HG03378 (cell line): ENCODE measurements at regions not wholly inside any gene's neighbourhood (a gene's known extent, or its start where the extent isn't known, plus 50 kb on each side); places are given as distances from the start of the nearest gene placed in this dataset.

Experiments
- ATAC-seq: cut with Tn5 transposase; IDR thresholded peaks from one replicate; pipeline ENCODE4 v1.9.1; 2021; ENCODE audit warnings: mild to moderate bottlenecking, moderate library complexity; ENCODE audit not compliant: unreplicated experiment

DNA sequence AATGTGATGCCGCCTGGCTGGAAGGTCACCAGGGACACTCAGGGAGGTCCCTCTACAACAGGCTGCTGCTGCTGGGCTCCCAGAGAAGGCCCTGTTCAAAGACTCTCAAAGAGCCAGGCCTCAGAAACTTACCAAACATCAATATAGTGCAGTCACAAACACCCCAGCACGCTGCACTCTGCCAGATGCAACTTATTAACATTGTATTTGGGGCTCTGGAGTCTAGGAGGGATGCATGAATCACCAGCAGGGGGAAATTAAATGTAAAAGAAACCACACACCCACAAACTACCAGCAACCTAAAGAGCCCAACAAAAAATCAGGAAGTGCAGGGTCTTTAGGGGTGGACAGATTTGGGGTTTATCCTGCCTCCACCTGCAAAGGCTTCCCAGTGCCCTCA is 74.6 kb upstream of the SPATA12 start:
- ATAC-seq: no peak

DNA sequence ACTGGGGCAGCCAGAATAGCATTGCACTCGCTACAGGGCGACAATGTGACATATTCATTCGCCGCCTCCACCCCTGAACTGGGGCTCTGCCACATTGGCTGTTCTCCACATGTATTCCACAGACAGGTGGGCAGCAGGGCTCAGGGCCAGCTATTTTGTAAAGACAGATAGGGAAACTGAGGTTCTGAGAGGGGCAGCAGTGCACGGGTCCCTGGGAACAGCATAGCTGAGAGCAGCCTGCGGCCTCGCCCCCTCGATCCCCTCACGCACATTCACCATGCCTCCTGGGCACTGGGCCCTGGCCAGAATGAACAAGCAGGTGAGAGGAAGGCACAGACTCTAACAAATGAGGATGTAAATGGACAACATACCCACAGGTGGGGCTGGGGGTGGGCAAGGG is 75.0 kb upstream of the SPATA12 start:
- ATAC-seq: no peak

DNA sequence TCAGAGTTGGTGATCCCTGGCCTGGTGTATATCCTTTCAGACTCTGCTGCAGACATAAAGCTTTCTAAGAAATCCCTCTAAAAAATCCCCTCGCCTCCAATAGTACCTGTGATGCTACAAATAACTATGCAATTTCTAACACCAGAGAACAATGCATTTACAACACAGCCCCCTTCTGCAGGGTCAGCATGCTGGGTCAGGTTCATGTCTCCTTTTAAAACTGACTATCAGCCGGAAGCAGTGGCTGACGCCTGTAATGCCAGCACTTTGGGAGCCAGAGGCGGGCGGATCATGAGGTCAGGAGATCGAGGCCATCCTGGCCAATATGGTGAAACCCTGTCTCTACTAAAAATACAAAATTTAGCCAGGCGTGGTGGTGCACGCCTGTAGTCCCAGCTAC is 77.0 kb upstream of the SPATA12 start:
- no peak for ATAC-seq

DNA sequence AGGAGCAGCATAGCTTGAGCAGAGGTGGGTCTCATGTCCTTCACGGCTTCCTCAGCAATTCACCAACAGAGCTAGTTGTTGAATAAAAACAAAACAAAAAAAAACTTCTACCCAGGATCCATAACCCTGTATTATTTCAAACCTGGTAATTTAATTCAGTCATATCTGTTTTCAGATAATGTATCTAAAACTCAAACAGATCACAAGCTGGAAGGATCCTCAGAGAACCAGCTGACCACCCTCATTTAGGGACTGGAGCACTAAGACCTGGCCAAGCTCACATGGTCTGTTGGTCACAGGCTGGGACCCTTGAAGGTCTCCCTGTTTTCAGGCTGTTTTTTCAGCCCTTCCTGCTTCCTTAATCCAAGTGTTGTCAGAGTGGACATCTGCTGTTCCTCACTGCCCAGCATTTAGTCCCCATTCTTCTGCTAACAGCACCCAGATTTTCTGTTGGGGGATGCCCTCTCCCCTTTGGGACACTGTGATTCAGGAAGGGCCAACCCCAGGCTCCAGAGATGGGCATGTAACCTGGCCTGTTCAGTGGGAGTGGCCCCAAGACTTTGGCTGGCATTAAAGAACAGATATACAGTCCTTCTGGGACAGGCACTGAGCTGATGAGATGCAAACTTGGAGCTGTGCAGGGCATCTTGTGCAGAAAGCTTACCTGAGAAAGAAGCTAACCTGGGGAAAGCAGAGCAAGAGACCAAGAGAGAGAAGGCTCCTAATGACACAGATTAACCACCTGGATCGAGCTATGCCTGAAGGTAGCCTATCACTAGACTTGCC is 78.8 kb upstream of the SPATA12 start:
- ATAC-seq: no peak

DNA sequence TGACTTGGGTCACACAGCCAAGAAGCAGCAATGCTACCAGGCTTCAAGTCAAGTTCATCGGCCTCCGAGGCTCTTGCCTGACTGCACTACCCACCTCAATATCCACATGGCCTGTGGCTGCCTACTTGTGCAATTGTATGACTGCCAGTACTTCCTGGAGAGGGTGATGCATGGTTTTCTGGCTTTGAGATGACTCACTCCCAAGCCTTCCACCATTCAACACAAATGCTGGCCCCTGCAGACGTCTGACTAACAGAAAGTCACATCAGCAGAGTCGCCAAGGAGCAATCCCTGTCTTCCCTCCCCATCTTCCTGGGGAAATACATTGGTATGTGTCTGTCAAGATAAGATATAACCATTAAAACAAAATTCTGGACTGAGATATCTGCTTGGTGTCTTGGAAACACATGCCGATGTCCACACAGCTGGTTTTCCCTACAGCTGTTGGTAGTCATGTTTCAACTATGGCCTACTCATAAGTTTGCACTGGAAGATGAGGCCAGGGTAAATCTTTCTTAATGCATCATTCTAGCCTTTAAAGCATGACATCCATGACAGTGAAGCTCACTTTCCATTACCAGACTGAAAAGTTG is 79.6 kb upstream of the SPATA12 start:
- ATAC-seq: no peak

DNA sequence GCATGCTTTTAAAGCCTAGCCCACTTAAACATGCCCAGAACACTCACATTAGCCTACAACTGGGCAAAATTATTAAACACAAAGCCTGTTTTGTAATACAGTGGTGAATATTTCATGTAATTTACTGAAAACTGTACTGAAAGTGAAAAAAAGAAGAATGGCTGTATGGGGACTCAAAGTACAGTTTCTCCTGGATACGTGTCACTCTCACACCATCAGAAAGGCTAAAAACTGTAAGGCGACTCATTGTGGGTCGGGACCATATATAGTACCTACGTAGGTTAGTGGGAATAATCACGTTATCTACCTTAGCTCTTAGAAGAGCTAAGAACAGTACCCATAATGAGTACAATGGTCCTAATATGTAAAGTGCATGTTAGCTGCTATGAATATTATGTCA is 80.2 kb upstream of the SPATA12 start:
- ATAC-seq: no peak

DNA sequence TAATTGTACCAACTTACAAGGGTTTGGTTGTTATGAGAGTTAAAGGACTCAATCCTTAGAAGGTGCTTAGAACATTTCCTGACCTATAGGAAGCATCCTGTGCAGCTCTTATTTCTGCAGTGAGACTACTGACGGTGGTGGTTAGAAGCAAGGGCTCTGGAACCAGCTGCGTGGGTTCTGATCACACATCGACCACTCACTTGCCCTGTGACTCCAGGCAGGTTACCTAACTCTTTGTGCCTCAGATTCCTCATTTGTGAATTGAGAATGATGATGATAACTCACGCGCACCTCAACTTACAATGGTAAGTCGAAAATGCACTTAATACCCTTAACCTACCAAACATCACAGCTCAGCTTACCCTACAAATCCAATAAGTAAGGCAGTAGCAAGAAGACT is 80.7 kb upstream of the SPATA12 start:
- ATAC-seq: no peak

DNA sequence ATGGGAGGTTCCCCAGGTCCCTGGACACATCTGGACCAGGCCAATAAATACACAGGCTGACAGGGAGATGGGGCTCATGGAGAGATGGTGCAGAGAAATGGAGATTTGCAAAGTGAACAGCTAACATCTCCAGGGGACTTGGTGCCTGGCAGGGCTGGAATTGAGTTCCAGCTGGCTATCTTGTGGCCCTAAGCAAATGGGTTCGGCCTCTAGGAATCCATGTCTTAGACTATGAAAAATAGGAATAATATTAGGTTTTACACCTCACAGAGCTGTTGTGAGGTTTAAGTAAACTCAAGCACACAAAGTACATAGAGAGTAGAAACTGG is 82.9 kb upstream of the SPATA12 start:
- ATAC-seq: no peak

DNA sequence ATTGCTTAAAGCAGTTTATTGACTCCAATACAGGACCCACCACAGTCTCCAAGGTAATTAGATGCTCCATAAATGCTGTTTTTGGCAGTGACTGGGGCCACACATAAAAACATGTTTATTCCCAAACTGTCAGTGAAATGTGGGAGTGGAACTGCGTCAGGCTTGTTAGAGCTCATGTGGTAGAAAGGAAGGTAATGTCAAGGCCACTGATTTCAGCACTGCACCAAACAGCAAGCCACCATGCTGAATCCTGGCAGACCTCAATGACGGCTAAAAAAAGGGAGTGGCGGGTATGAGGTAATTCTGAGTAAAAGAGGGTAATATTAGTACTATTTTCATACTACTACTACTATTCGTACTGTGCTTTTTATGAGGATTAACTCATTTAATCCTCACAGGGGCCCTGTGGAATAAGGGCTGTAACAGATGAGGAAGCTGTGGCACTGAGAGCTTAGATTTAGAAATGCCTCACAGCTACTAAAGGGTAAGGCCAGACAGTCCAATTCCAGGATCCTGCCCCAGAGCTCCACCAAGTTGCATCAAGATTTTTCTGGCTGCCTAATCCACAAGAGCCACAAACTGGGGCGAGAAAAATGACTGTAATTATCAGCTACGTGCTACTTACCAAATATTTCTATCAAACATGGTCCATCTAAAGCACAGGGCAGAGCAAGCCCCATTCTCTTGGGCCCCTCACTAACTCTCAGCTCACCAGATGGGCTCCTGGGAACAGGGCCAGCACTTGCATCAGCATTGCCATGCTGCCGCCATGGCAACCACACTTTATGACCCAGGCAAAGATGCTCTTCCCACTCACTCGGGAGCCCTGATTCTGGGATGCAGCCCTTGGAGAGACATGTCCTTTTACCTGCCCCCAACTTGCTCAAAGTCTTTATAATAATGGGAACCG is 83.6 kb upstream of the SPATA12 start:
- no peak for ATAC-seq

DNA sequence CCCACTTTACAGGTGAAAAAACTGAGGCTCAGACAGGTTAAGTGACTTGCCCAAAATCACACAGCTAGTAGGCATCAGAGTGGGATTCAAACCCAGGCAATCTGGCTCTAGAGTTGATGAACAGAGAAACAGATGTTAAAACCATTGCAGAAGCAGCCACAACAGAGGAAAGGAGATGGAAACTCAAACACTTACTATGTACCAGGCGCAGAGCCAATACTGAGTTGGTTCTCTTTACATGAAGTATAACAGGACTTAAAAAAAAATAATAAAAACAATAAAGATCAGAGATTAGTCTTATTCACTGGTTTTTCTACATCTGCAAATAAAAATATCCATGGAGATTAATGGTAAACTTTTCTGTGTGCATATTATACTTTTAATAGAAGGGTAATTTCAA is 84.9 kb upstream of the SPATA12 start:
- ATAC-seq: no peak

DNA sequence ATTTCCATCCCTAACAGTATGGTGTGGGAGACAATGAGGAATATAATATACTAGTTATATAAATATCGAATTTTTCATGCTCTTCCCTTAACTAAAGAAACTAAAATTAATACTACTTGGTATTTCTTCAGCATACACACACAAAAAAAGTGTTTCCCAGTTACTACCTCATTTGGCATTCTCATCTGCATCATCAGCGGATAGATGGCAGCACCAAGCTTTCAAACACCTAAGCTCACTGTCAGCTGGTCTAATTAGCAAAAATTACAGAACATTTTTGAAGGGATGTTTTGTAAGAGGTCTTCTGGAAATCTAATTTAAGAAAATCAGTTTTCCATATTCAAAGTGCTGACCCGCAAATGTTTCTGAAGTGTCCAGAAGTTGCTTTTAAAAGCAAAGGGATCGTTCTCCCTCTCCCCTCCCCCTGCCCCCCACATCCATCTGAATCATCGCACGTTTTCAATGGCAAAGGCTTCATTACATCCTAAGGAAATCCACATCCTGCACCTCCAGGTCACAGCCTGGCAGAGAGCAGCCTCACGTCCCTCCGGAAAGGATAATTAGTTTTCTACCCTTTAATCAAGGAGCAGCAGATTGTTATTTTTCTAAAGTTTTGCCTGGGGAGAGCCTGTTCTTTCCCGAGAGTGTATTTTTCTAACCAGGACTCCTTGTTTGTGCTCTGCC is 86.1 kb upstream of the SPATA12 start:
- ATAC-seq: no peak

DNA sequence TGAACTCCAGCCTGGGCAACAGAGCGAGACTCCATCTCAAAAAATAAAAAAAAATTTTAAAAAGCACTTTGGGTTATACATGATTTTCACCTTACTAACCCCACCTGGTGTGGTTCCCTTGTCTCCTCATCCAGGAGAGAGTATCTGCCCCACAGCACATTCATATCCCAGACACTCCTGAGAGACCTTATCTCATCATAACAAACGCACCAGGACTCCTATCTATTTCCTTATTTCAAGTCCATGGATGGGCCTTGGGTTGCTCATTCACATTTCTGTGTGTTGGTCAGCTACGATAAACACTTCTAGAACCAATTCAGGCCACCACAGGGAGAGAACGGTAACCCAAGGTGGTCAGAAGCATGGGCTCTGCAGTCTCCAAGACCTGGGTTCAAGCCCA is 88.6 kb upstream of the SPATA12 start:
- ATAC-seq: no peak

DNA sequence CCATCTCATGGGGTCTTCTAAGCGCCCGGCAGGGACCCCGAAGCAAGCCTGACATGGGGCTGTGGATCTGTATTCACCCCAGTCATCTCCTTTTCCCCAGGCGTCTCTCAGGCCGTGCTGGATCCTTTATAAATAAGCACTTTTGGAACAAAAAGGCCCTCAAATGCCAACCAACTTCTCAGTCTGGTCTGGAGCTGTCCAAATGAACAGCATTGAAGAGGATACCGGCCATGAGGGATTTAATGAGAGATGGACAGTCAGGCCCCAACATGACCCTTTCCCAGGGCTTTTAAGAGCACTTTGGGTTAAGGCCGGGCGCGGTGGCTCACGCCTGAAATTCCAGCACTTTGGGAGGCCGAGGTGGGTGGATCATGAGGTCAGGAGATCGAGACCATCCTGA is 89.2 kb upstream of the SPATA12 start:
- no peak for ATAC-seq

DNA sequence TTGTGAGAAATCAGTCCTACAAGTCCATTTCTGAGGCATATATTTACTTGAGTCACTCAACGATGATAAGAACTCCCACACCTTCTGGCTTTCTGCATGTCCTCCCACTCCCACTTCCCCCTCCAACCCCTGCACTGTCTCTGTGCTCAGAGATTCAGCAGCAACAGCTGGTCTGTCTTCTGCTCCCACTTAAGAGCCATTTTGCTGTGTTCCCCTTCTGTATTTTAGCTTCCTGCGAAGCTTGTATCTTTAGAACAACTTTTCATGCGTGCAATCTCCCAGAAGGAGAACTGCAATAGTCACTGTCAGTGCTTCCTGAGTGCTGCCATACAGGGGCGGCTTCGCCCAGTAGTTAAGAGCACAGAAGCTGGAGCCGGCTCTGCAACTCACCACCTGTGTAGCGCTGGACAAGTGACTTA is 90.0 kb upstream of the SPATA12 start:
- ATAC-seq: no peak

DNA sequence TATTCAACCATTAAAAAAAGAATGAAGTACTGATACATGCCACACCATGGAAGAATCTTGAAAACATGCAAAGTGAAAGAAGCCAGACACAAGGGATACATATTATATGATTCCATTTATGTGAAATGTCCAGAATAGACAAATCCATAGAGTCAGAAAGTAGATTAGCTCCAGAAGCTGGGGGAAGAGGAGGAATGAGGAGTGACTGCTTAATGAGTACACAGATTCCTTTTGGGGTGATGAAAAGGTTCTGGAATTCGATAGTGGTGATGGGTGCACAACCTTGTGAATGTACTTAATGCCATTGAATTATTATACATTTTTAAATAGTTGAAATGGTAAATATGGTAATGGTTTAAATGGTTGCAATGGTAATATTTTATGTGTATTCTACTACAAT is 90.6 kb upstream of the SPATA12 start:
- ATAC-seq: no peak

DNA sequence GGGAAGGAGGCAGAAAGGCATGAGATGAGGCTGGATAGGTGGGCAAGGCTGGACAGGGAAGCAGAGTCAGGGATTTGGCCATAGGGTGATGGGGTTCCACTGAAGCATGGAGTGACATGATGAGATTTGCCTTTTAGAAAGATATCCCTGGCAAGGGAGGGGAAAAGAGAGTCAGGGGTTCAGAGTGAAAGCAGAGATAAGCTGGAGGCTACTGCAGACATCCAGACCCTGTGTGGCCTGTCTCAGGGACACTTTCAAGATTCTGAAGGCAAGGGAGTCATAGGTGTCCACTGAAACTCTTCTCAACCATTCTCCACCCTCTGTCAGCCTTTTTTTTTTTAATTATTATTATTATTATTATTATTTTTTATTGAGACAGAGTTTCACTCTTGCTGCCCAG is 94.0 kb upstream of the SPATA12 start:
- ATAC-seq: no peak

DNA sequence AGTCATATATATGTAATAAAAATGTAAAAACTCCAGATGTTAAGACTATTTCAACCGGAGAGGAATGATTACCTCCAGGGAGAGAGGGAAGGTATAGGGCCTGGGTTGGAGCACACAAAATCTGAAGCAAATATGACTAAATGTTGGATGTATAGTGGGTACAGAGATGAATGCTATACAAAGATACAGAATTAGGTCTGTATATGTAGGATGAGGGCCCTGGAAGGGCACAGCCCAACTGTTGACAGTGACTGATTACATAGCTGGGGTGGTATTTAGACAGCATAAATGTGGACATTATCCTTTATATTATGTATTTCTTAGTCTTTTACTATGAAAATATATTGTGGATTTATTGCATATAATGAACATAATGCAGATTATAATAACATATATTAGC is 94.4 kb upstream of the SPATA12 start:
- ATAC-seq: no peak

DNA sequence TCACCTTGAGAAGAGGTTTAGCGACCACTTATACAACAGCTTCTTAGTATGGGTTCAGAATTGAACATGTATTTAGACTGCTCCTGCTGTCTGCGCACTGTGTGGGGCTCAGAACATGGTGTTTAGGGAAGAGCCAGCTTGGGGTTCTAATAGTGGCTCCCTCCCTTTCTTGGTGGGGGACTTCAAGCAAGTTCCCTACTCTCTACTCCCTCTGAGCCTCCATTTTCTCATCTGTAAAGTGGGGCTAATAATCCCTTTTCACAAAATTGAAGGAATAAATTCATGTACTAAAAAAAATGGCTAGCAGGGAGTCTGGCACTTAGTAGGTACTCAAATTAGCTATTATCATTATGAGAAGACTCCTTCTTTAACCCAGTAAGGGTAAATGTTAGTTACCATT is 97.5 kb upstream of the SPATA12 start:
- ATAC-seq: no peak

DNA sequence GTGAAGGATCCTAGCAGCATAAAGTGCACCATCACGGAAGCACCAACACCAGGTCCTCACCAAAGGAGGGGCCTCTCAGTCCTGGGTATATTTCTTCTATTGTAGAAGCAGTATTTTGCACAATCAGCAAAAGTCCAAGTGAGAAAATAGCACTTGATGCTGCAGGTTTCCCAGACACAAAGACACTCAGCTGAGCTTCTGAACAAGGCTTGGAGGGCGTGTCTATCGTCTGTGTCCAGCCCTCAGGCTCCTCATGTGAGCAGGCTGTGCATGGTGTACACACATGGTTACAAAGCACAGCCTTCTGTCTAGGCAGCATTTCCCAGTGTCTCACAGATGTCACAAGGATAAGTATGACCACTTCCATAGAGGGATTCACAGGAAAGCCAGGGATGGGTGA is 98.3 kb upstream of the SPATA12 start:
- no peak for ATAC-seq

DNA sequence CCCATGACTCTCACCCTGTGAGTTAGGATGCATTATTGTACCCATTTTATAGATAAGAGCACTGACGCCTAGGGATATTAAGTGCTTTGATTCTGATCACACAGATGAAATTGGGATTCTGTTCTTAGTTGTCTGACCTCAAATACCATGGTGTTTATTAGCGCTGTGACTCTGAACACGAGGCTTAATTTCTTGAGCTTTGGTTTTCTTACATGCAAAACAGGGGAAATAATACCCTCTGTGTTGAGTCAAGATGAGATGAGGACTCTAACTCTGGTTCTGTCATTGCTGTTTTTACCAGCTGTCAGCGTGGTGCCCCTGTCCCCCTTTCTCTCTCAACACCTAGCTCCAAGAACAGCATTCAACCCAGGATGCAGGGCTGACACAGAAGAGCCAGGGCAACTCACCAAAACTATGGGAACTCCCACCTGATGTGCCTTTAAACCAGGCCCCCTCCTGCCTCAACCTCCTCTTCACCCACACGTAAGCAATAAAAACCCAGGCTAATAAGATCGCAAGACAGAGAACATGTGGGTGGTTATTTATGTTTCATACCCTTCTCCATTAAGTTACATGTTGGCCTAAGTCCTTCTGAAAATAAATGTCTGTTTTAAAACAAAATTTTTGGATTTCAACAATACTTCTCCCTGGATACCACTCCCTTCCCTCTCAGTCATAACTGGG is 100.1 kb upstream of the SPATA12 start:
- no peak for ATAC-seq

DNA sequence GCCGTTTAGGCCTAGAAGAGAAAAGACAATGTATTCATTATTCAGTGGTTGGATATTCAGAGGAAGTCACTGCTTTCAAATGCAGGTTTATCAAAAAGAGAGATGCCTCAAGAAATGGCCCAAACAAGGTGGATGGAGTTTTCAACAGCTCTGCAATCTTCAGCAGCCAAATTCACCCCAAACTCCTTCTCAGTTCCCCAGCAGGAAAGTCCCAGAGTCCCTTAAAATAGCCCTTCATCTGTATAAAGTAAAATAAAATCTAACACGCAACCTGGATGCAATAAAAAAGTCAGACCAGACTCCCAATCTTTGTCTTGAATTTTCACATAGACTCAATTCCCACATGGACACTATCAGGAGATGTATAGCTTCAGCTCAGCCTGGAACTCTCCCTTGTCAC is 101.6 kb upstream of the SPATA12 start:
- ATAC-seq: no peak
